ENCODE measurements at regions not wholly inside any gene's neighbourhood (a gene's known extent, or its start where the extent isn't known, plus 50 kb on each side); places are given as distances from the start of the nearest gene placed in this dataset.

GRCh38 chr5:118371973-118372831, 616.1 kb downstream of the DTWD2 start:
- Histone ChIP-seq H3K27ac (no peak overlapping the region), H3K9me3 (no peaks in the 10 kb centered on the region), H3K36me3 (no peaks in the 10 kb centered on the region), H3K4me1 (ENCODE audit: control insufficient read depth in 1 of 2, low read depth in 2 of 2) (no peaks in the 10 kb centered on the region), H3K4me3 (no peak overlapping the region), H3K27me3 (replicated peaks; ENCODE audit: insufficient read depth) (no peaks in the 10 kb centered on the region)
- no peak for TF ChIP-seq CTCF (IDR thresholded peaks at IDR 0.05)
- DNase-seq (ENCODE audit: low spot score) = no peak
- ATAC-seq (ENCODE audit: insufficient number of reproducible peaks, low FRiP score, low read depth) = no peak

- H3K27ac ChIP-seq = no peak overlapping the region
- DNase-seq (ENCODE audit: low spot score) = no peak
- no peaks in the 10 kb centered on the region for H3K4me1 ChIP-seq (ENCODE audit: control insufficient read depth in 1 of 2, low read depth in 2 of 2)
- H3K9me3 ChIP-seq = no peaks in the 10 kb centered on the region
- no peaks in the 10 kb centered on the region for H3K36me3 ChIP-seq
- ATAC-seq (ENCODE audit: insufficient number of reproducible peaks, low FRiP score, low read depth) = no peak
- no peak overlapping the region for H3K4me3 ChIP-seq
- TF ChIP-seq CTCF (IDR thresholded peaks at IDR 0.05) = no peak
- H3K27me3 ChIP-seq (replicated peaks; ENCODE audit: insufficient read depth) = no peaks in the 10 kb centered on the region
Observed at GRCh38 chr5:118366429-118366828, 621.9 kb downstream of the DTWD2 start.

- Histone ChIP-seq H3K4me1 (ENCODE audit: control insufficient read depth in 1 of 2, low read depth in 2 of 2) (no peaks in the 10 kb centered on the region), H3K27ac (no peak overlapping the region), H3K36me3 (no peaks in the 10 kb centered on the region), H3K27me3 (replicated peaks; ENCODE audit: insufficient read depth) (no peaks in the 10 kb centered on the region), H3K9me3 (no peaks in the 10 kb centered on the region), H3K4me3 (no peak overlapping the region)
- DNase-seq (ENCODE audit: low spot score) (no peak), ATAC-seq (ENCODE audit: insufficient number of reproducible peaks, low FRiP score, low read depth) (no peak)
- TF ChIP-seq CTCF (IDR thresholded peaks at IDR 0.05) = no peak
Observed at GRCh38 chr5:118365718-118366117, 622.6 kb downstream of the DTWD2 start.

- no peak for ATAC-seq (ENCODE audit: insufficient number of reproducible peaks, low FRiP score, low read depth)
- Histone ChIP-seq H3K4me3 (no peak overlapping the region), H3K9me3 (no peaks in the 10 kb centered on the region), H3K4me1 (ENCODE audit: control insufficient read depth in 1 of 2, low read depth in 2 of 2) (no peaks in the 10 kb centered on the region), H3K27ac (no peak overlapping the region), H3K36me3 (no peaks in the 10 kb centered on the region), H3K27me3 (replicated peaks; ENCODE audit: insufficient read depth) (no peaks in the 10 kb centered on the region)
- TF ChIP-seq CTCF (IDR thresholded peaks at IDR 0.05) = no peak
- DNase-seq (ENCODE audit: low spot score) = no peak
Observed at GRCh38 chr5:118354797-118355196, 633.5 kb downstream of the DTWD2 start.

GRCh38 chr5:118353970-118354369, 634.4 kb downstream of the DTWD2 start:
- Histone ChIP-seq H3K9me3 (no peaks in the 10 kb centered on the region), H3K4me1 (ENCODE audit: control insufficient read depth in 1 of 2, low read depth in 2 of 2) (no peaks in the 10 kb centered on the region), H3K4me3 (no peak overlapping the region), H3K27me3 (replicated peaks; ENCODE audit: insufficient read depth) (no peaks in the 10 kb centered on the region), H3K27ac (no peak overlapping the region), H3K36me3 (no peaks in the 10 kb centered on the region)
- TF ChIP-seq CTCF (IDR thresholded peaks at IDR 0.05) = no peak
- ATAC-seq (ENCODE audit: insufficient number of reproducible peaks, low FRiP score, low read depth) = no peak
- DNase-seq (ENCODE audit: low spot score) = no peak

Measured in thoracic aorta (tissue), 2 donors.